NOMO-1 treated with dmso at 0.1 percent for 144 hours (cell line): ENCODE measurements at regions not wholly inside any gene's neighbourhood (a gene's known extent, or its start where the extent isn't known, plus 50 kb on each side); places are given as distances from the start of the nearest gene placed in this dataset.
A peak's percentile ranks its signal among the peaks of the same experiment; 100 is the strongest.
"Not testable (repeated sequence)": the region's sequence is repeated elsewhere in the genome, so short reads cannot be mapped to it uniquely, and the experiment has no call there.

Experiments
- DNase-seq: peaks from one replicate; lab custom pipeline; 2025; ENCODE audit not compliant: unreplicated experiment; lab: John Stamatoyannopoulos, UW

GRCh38 chr1:199858171-199858570 lies 169.3 kb upstream of the NR5A2 start:
- DNase-seq, result no peak

GRCh38 chr1:199858856-199859255 lies 168.7 kb upstream of the NR5A2 start:
- no peak for DNase-seq

- DNase-seq, result peak; percentile 79
These were observed 168.0 kb upstream of the NR5A2 start for GRCh38 chr1:199859491-199859933.

- DNase-seq, result no peak
These were observed 166.3 kb upstream of the NR5A2 start for GRCh38 chr1:199861020-199861795.

GRCh38 chr1:199862047-199862446 lies 165.5 kb upstream of the NR5A2 start:
- DNase-seq, result no peak

GRCh38 chr1:199866210-199866617 lies 161.3 kb upstream of the NR5A2 start:
- DNase-seq, result no peak

- peak; percentile 81 for DNase-seq
These were observed 159.9 kb upstream of the NR5A2 start for GRCh38 chr1:199867601-199868000.

GRCh38 chr1:199868777-199869176 lies 158.7 kb upstream of the NR5A2 start:
- no peak for DNase-seq

- DNase-seq, result no peak
These were observed 152.2 kb upstream of the NR5A2 start for GRCh38 chr1:199875337-199875736.

GRCh38 chr1:199875856-199876255 lies 151.7 kb upstream of the NR5A2 start:
- DNase-seq, result no peak

- no peak for DNase-seq
These were observed 149.8 kb upstream of the NR5A2 start for GRCh38 chr1:199877526-199878384.

GRCh38 chr1:199878823-199879222 lies 148.7 kb upstream of the NR5A2 start:
- peak; percentile 20 for DNase-seq

- DNase-seq, result no peak
These were observed 128.9 kb upstream of the NR5A2 start for GRCh38 chr1:199898654-199899053.

- DNase-seq, result no peak
These were observed 126.2 kb upstream of the NR5A2 start for GRCh38 chr1:199901341-199901740.

- no peak for DNase-seq
These were observed 120.1 kb upstream of the NR5A2 start for GRCh38 chr1:199907361-199907760.

GRCh38 chr1:199909137-199909536 lies 118.4 kb upstream of the NR5A2 start:
- DNase-seq, result no peak

GRCh38 chr1:199913318-199913717 lies 114.2 kb upstream of the NR5A2 start:
- DNase-seq, result no peak

GRCh38 chr1:199914546-199914945 lies 113.0 kb upstream of the NR5A2 start:
- no peak for DNase-seq

- DNase-seq, result no peak
These were observed 109.2 kb upstream of the NR5A2 start for GRCh38 chr1:199918196-199918769.

GRCh38 chr1:199920635-199921034 lies 106.9 kb upstream of the NR5A2 start:
- no peak for DNase-seq

GRCh38 chr1:199929556-199929955 lies 98.0 kb upstream of the NR5A2 start:
- DNase-seq, result no peak

- not testable (repeated sequence) for DNase-seq
These were observed 97.4 kb upstream of the NR5A2 start for GRCh38 chr1:199930067-199930466.
